ENCODE measurements at regions not wholly inside any gene's neighbourhood (a gene's known extent, or its start where the extent isn't known, plus 50 kb on each side); places are given as distances from the start of the nearest gene placed in this dataset.

DNA sequence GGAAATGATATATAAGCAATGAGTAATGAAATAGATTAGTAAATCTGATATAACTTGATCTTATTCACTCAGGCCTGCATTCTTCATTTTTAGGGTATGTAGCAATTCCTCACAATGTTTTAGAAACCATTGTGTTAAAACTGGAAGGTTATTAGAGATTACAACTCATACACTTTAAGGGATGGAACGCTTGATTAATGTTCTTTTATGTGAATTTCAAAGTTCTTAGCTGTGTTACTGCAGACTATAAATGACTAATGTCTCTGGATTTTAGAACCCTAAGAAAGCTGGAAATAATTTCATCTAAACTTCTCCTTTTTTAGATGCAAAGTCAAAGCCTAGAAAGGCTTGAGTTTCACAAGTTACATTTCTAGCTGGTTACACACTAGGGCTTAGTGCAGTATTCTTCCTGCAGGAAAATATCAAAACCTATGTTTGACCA lies 148.2 kb upstream of the CLEC14A start:
- no peaks in the 10 kb centered on the region for H3K4me1 Mint-ChIP-seq
- TF ChIP-seq, protein P1, sequence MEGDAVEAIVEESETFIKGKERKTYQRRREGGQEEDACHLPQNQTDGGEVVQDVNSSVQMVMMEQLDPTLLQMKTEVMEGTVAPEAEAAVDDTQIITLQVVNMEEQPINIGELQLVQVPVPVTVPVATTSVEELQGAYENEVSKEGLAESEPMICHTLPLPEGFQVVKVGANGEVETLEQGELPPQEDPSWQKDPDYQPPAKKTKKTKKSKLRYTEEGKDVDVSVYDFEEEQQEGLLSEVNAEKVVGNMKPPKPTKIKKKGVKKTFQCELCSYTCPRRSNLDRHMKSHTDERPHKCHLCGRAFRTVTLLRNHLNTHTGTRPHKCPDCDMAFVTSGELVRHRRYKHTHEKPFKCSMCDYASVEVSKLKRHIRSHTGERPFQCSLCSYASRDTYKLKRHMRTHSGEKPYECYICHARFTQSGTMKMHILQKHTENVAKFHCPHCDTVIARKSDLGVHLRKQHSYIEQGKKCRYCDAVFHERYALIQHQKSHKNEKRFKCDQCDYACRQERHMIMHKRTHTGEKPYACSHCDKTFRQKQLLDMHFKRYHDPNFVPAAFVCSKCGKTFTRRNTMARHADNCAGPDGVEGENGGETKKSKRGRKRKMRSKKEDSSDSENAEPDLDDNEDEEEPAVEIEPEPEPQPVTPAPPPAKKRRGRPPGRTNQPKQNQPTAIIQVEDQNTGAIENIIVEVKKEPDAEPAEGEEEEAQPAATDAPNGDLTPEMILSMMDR (IDR thresholded peaks at IDR 0.05): no peak
- DNase-seq: no peak
- no peak overlapping the region for H3K27ac Mint-ChIP-seq
- intact Hi-C loops (cut with micrococcal nuclease): no loop called here
- Histone ChIP-seq H2AFZ (ENCODE audit: insufficient read depth, low read depth, low read length, poor library complexity, severe bottlenecking) (no peak overlapping the region), H3K27ac (ENCODE audit: low read depth in 1 of 2, low read length in 2 of 2) (no peak overlapping the region), H3K27me3 (ENCODE audit: control insufficient read depth in 2 of 2, insufficient read depth in 2 of 2, low read length in 2 of 2) (no peaks in the 10 kb centered on the region), H3K9me3 (replicated peaks in 1 of 2; ENCODE audit: control insufficient read depth in 1 of 2, insufficient read depth in 1 of 2, low read length in 2 of 2) (peaks cover 0 to 3% of the 10 kb centered on the region in 2 donors), H3K4me3 (replicated peaks in 1 of 3; ENCODE audit: low read depth in 2 of 3, low read length in 3 of 3) (no peak overlapping the region), H4K20me1 (ENCODE audit: insufficient read depth, low read length) (no peaks in the 10 kb centered on the region), H3K36me3 (replicated peaks in 1 of 2; ENCODE audit: control insufficient read depth in 1 of 2, insufficient read depth in 2 of 2, low read length in 2 of 2) (no peaks in the 10 kb centered on the region), H3K4me1 (ENCODE audit: control insufficient read depth in 1 of 2, insufficient read depth in 2 of 2, low read length in 2 of 2) (no peaks in the 10 kb centered on the region), H3K79me2 (ENCODE audit: insufficient read depth, low read length) (no peaks in the 10 kb centered on the region), H3K9ac (ENCODE audit: insufficient read depth, low read length, poor library complexity, severe bottlenecking) (no peak overlapping the region), H3K4me2 (replicated peaks; ENCODE audit: extremely low read depth, low read length, poor library complexity, severe bottlenecking) (no peak overlapping the region)
- H3K4me3 Mint-ChIP-seq: no peak overlapping the region
- peaks cover 0 to 1% (median 0%) of the 10 kb centered on the region in 3 donors for H3K27me3 Mint-ChIP-seq (ENCODE audit: low read depth in 3 of 3)
- H3K9me3 Mint-ChIP-seq: peaks cover 0 to 5% (median 2%) of the 10 kb centered on the region in 7 donors
- H3K36me3 Mint-ChIP-seq: no peaks in the 10 kb centered on the region
- WGBS (ENCODE audit: insufficient coverage): no CpG with 5 or more reads among the region's 1 CpG

DNA sequence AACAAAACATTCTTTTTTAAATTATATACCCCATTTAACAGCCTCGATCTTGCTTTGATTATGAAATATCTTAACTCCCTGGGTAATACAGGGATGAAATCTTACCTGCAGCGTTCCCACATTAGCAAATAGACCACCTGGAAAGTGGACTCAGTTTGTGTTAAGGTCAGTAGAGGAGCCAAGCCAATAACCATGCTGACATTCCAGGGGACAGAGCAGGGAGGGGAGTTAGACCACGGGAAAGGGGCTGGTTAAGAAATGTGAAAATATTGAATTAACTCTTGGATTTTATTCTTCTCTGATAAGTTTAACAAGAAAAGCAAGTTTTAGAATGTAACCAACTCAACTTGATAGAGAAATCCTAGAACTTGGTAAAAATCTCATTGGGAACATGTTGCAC lies 144.9 kb upstream of the CLEC14A start:
- TF ChIP-seq, protein P1 (IDR thresholded peaks at IDR 0.05): no peak
- H3K4me3 Mint-ChIP-seq: no peak overlapping the region
- Histone ChIP-seq H4K20me1 (ENCODE audit: insufficient read depth, low read length) (no peaks in the 10 kb centered on the region), H3K27ac (ENCODE audit: low read depth in 1 of 2, low read length in 2 of 2) (no peak overlapping the region), H3K4me1 (ENCODE audit: control insufficient read depth in 1 of 2, insufficient read depth in 2 of 2, low read length in 2 of 2) (no peaks in the 10 kb centered on the region), H2AFZ (ENCODE audit: insufficient read depth, low read depth, low read length, poor library complexity, severe bottlenecking) (no peak overlapping the region), H3K36me3 (replicated peaks in 1 of 2; ENCODE audit: control insufficient read depth in 1 of 2, insufficient read depth in 2 of 2, low read length in 2 of 2) (no peaks in the 10 kb centered on the region), H3K9me3 (replicated peaks in 1 of 2; ENCODE audit: control insufficient read depth in 1 of 2, insufficient read depth in 1 of 2, low read length in 2 of 2) (no peaks in the 10 kb centered on the region), H3K4me3 (replicated peaks in 1 of 3; ENCODE audit: low read depth in 2 of 3, low read length in 3 of 3) (no peak overlapping the region), H3K4me2 (replicated peaks; ENCODE audit: extremely low read depth, low read length, poor library complexity, severe bottlenecking) (no peak overlapping the region), H3K79me2 (ENCODE audit: insufficient read depth, low read length) (no peaks in the 10 kb centered on the region), H3K9ac (ENCODE audit: insufficient read depth, low read length, poor library complexity, severe bottlenecking) (no peak overlapping the region), H3K27me3 (ENCODE audit: control insufficient read depth in 2 of 2, insufficient read depth in 2 of 2, low read length in 2 of 2) (no peaks in the 10 kb centered on the region)
- no peak for DNase-seq
- H3K9me3 Mint-ChIP-seq: peaks cover 0 to 2% (median 0%) of the 10 kb centered on the region in 7 donors
- H3K4me1 Mint-ChIP-seq: no peaks in the 10 kb centered on the region
- no peaks in the 10 kb centered on the region for H3K36me3 Mint-ChIP-seq
- WGBS (ENCODE audit: insufficient coverage): 100% methylated on average over 1 of the region's 3 CpGs
- no peak overlapping the region for H3K27ac Mint-ChIP-seq
- H3K27me3 Mint-ChIP-seq (ENCODE audit: low read depth in 3 of 3): no peaks in the 10 kb centered on the region
- intact Hi-C loops (cut with micrococcal nuclease): no loop called here
